Liver (tissue), 8 donors: ENCODE measurements at regions not wholly inside any gene's neighbourhood (a gene's known extent, or its start where the extent isn't known, plus 50 kb on each side); places are given as distances from the start of the nearest gene placed in this dataset.

ENCODE experiments used
- DNase-seq: peaks from one replicate; pipeline ENCODE4 v3.0.0-alpha.2; 2017; ENCODE audit warnings: low spot score
- H3K27ac ChIP-seq, 2 donors: one replicate each; pipeline ENCODE4 v1.7.0; 2013; ENCODE audit warnings: inconsistent platforms in 2 of 2, low read length in 2 of 2, control low read depth in 1 of 2, low read depth in 1 of 2, mild to moderate bottlenecking in 1 of 2
- H3K27me3 ChIP-seq, 4 donors: one replicate each; pipeline versions ENCODE4 v1.6.1 to v1.7.0; 2013; ENCODE audit warnings: low read length in 3 of 4, inconsistent platforms in 1 of 4, mild to moderate bottlenecking in 1 of 4, moderate library complexity in 1 of 4; ENCODE audit not compliant: control insufficient read depth in 4 of 4, insufficient read depth in 4 of 4
- H3K36me3 ChIP-seq, 4 donors: one replicate each; pipeline versions ENCODE4 v1.6.1 to v1.7.0; 2013; ENCODE audit warnings: low read length in 3 of 4, mild to moderate bottlenecking in 3 of 4, low read depth in 1 of 4, moderate library complexity in 1 of 4; ENCODE audit not compliant: control insufficient read depth in 4 of 4, insufficient read depth in 3 of 4
- H3K4me1 ChIP-seq, 4 donors: one replicate each; pipeline versions ENCODE4 v1.6.1 to v1.7.0; 2013; ENCODE audit warnings: low read length in 3 of 4, mild to moderate bottlenecking in 3 of 4, moderate library complexity in 1 of 4; ENCODE audit not compliant: control insufficient read depth in 4 of 4, insufficient read depth in 4 of 4
- H3K4me3 ChIP-seq, 3 donors: one replicate each; pipeline versions ENCODE4 v1.6.1 to v1.7.0; 2013; ENCODE audit warnings: low read length in 3 of 3, control low read depth in 1 of 3, low read depth in 1 of 3, mild to moderate bottlenecking in 1 of 3
- H3K9ac ChIP-seq, 2 donors: one replicate each; pipeline ENCODE4 v1.7.0; 2013; ENCODE audit warnings: low read length in 2 of 2, mild to moderate bottlenecking in 2 of 2, moderate library complexity in 2 of 2, control low read depth in 1 of 2, low read depth in 1 of 2
- H3K9me3 ChIP-seq, 4 donors: one replicate each; pipeline versions ENCODE4 v1.6.1 to v1.7.0; 2013; ENCODE audit warnings: low read length in 3 of 4; ENCODE audit not compliant: control insufficient read depth in 4 of 4
- ATF3 ChIP-seq: IDR thresholded peaks from 2 replicates; pipeline ENCODE4 v1.6.1; 2016; ENCODE audit warnings: antibody characterized with exemption
- CTCF ChIP-seq: fragments of 150-350 bp; IDR thresholded peaks from 2 replicates; pipeline ENCODE4 v1.5.1; 2017; ENCODE audit warnings: improper control_type of control experiment, low read depth, low read length; ENCODE audit not compliant: missing input control
- EGR1 ChIP-seq, 2 donors: IDR thresholded peaks; 2 replicates each; pipeline ENCODE4 v1.6.1; 2016 to 2018; ENCODE audit warnings: antibody characterized with exemption in 2 of 2, low read depth in 2 of 2
- FOXA1 ChIP-seq: IDR thresholded peaks from 2 replicates; pipeline ENCODE4 v1.6.1; 2016; ENCODE audit warnings: antibody characterized with exemption
- FOXA2 ChIP-seq: IDR thresholded peaks from 2 replicates; pipeline ENCODE4 v1.6.1; 2016; ENCODE audit warnings: antibody characterized with exemption
- GABPA ChIP-seq, 2 donors: IDR thresholded peaks in 1 of 2; conservative IDR thresholded peaks in 1 of 2; 2 replicates each; pipeline ENCODE4 v1.6.1; 2016; ENCODE audit warnings: antibody characterized with exemption in 2 of 2, mild to moderate bottlenecking in 1 of 2, moderate library complexity in 1 of 2
- HNF4A ChIP-seq, 2 donors: conservative IDR thresholded peaks; 2 replicates each; pipeline ENCODE4 v1.6.1; 2016; ENCODE audit warnings: antibody characterized with exemption in 2 of 2, mild to moderate bottlenecking in 2 of 2
- HNF4G ChIP-seq: IDR thresholded peaks from 2 replicates; pipeline ENCODE4 v1.6.1; 2016; ENCODE audit warnings: antibody characterized with exemption
- NR2F2 ChIP-seq: IDR thresholded peaks from 2 replicates; pipeline ENCODE4 v1.6.1; 2016; ENCODE audit warnings: antibody characterized with exemption
- RAD21 ChIP-seq, 2 donors: IDR thresholded peaks; 2 replicates each; pipeline ENCODE4 v1.6.1; 2016; ENCODE audit warnings: antibody characterized with exemption in 2 of 2, mild to moderate bottlenecking in 2 of 2
- RXRA ChIP-seq, 2 donors: IDR thresholded peaks; 2 replicates each; pipeline ENCODE4 v1.6.1; 2017 to 2018; ENCODE audit warnings: antibody characterized with exemption in 2 of 2, mild to moderate bottlenecking in 1 of 2
- SP1 ChIP-seq: IDR thresholded peaks from 2 replicates; pipeline ENCODE4 v1.6.1; 2018; ENCODE audit warnings: antibody characterized with exemption, mild to moderate bottlenecking
- TAF1 ChIP-seq: conservative IDR thresholded peaks from 2 replicates; pipeline ENCODE4 v1.6.1; 2016; ENCODE audit warnings: antibody characterized with exemption, mild to moderate bottlenecking
- YY1 ChIP-seq: IDR thresholded peaks from 2 replicates; pipeline ENCODE4 v1.6.1; 2016; ENCODE audit warnings: antibody characterized with exemption, mild to moderate bottlenecking
- ZBTB33 ChIP-seq: IDR thresholded peaks from 2 replicates; pipeline ENCODE4 v1.6.1; 2016; ENCODE audit warnings: antibody characterized with exemption
- WGBS: extraction: QIAGEN DNeasy Blood & Tissue Kit; methylation state at CpG from one replicate; pipeline ENCODE4 v1.1.7; 2013; 5-methylcytosine and 5-hydroxymethylcytosine counted together
- donor health status: healthy.
- donor health status: healthy.
- donor health status: healthy.
- donor health status: healthy.
- donor health status: healthy.

- no peak overlapping the region for H3K27ac ChIP-seq
- WGBS: 31% methylated on average over 9 of the region's 9 CpGs
- H3K36me3 ChIP-seq: no peaks in the 10 kb centered on the region
- H3K27me3 ChIP-seq: peaks cover 0 to 7% (median under 1%) of the 10 kb centered on the region in 4 donors
- no peak for DNase-seq
- no peaks in the 10 kb centered on the region for H3K9me3 ChIP-seq
- no peak for TF ChIP-seq RAD21 (IDR thresholded peaks at IDR 0.05)
- no peak for TF ChIP-seq EGR1 (IDR thresholded peaks at IDR 0.05; ENCODE audit: low read depth in 2 of 2)
- no peak for TF ChIP-seq RXRA (IDR thresholded peaks at IDR 0.05)
- TF ChIP-seq FOXA2: no peak
- TF ChIP-seq GABPA (IDR thresholded peaks at IDR 0.05 in 1 of 2, conservative IDR thresholded peaks at IDR 0.05 in 1 of 2): no peak
- TF ChIP-seq HNF4A (conservative IDR thresholded peaks at IDR 0.05): no peak
- no peak for TF ChIP-seq ZBTB33
- no peak for TF ChIP-seq TAF1
- H3K4me3 ChIP-seq: no peak overlapping the region
- H3K9ac ChIP-seq: no peak overlapping the region
- no peaks in the 10 kb centered on the region for H3K4me1 ChIP-seq
Observed at GRCh38 chr17:79332011-79332554, 257.5 kb downstream of the ENGASE start.

- H3K4me3 ChIP-seq: no peak overlapping the region
- no peaks in the 10 kb centered on the region for H3K36me3 ChIP-seq
- WGBS: 65% methylated on average over 11 of the region's 11 CpGs
- no peak overlapping the region for H3K9ac ChIP-seq
- no peaks in the 10 kb centered on the region for H3K4me1 ChIP-seq
- DNase-seq: no peak
- peaks cover 0 to 8% (median under 1%) of the 10 kb centered on the region in 4 donors for H3K27me3 ChIP-seq
- no peak for TF ChIP-seq HNF4A (conservative IDR thresholded peaks at IDR 0.05)
- no peak for TF ChIP-seq TAF1
- TF ChIP-seq FOXA2: no peak
- no peak for TF ChIP-seq CTCF
- TF ChIP-seq FOXA1: no peak
- TF ChIP-seq RXRA (IDR thresholded peaks at IDR 0.05): no peak
- no peak for TF ChIP-seq SP1
- TF ChIP-seq GABPA (IDR thresholded peaks at IDR 0.05 in 1 of 2, conservative IDR thresholded peaks at IDR 0.05 in 1 of 2): no peak
- TF ChIP-seq RAD21 (IDR thresholded peaks at IDR 0.05): no peak
- no peak for TF ChIP-seq YY1
- no peak for TF ChIP-seq NR2F2
- TF ChIP-seq ATF3: no peak
- no peaks in the 10 kb centered on the region for H3K9me3 ChIP-seq
- H3K27ac ChIP-seq: no peak overlapping the region
Observed at GRCh38 chr17:79331492-79331891, 256.9 kb downstream of the ENGASE start.

GRCh38 chr17:79330696-79331095 is 256.1 kb downstream of the ENGASE start:
- H3K4me1 ChIP-seq: no peaks in the 10 kb centered on the region
- H3K9ac ChIP-seq: no peak overlapping the region
- no peaks in the 10 kb centered on the region for H3K36me3 ChIP-seq
- H3K27me3 ChIP-seq: peaks cover 0 to 9% (median under 1%) of the 10 kb centered on the region in 4 donors
- no peak overlapping the region for H3K4me3 ChIP-seq
- no peak overlapping the region for H3K27ac ChIP-seq
- DNase-seq: no peak
- 67% methylated on average over 11 of the region's 11 CpGs for WGBS
- no peak for TF ChIP-seq ATF3
- no peak for TF ChIP-seq HNF4G
- no peak for TF ChIP-seq HNF4A (conservative IDR thresholded peaks at IDR 0.05)
- TF ChIP-seq FOXA1: no peak
- H3K9me3 ChIP-seq: no peaks in the 10 kb centered on the region
